GM21528 (cell line): ENCODE measurements at regions not wholly inside any gene's neighbourhood (a gene's known extent, or its start where the extent isn't known, plus 50 kb on each side); places are given as distances from the start of the nearest gene placed in this dataset.

Source experiments
- ATAC-seq: cut with Tn5 transposase; IDR thresholded peaks from one replicate; pipeline ENCODE4 v1.9.1; 2021; ENCODE audit warnings: mild to moderate bottlenecking, moderate library complexity; ENCODE audit not compliant: unreplicated experiment, low FRiP score

DNA sequence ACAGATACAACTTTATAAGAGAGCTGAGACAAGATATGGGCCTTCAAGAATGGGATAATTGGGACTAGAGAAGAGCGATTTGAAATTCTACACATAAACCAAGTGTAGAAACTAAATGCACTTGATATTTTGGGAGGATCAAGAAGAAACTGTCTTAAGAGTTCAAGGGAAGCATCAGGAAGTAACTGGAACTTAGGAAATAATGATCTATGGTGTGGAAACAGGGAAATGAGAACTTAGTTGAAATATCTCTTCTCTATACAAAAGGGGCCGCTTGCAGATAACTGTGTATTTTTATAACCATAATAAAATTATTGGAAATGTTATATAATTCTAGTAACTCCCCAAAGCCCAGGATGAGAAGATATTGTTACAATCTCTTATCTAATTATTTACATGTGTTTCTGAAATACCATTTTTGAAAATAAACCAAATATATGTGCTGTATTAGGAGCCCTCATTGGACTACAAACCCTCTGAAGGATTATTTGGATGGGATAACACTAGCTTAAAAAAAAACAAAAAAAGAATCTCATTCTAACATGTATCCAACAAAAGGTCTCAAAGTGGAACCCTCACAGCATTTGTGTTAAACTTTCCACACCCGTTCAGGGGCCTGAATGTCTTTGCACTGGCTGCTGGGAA, 84.7 kb upstream of the FLRT2 start:
- no peak for ATAC-seq

DNA sequence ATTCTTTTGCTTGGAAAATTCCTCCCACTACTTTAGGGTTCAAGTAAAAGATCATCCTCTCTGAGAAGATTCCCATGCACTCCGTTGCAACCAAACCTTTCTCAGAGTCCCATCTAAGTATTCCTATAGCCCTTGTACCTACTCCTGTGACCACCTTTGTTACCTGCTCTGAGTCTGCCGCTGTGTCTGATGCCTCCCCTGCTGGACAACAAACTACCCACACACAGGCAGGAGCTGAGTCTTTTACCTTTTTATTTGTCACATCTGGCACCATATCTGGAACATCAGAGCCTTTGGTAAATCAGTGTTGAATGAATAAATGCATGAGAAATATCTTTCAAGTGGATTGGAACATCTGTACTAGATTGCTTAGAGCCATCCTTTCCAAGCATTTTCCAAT, 82.1 kb upstream of the FLRT2 start:
- no peak for ATAC-seq

DNA sequence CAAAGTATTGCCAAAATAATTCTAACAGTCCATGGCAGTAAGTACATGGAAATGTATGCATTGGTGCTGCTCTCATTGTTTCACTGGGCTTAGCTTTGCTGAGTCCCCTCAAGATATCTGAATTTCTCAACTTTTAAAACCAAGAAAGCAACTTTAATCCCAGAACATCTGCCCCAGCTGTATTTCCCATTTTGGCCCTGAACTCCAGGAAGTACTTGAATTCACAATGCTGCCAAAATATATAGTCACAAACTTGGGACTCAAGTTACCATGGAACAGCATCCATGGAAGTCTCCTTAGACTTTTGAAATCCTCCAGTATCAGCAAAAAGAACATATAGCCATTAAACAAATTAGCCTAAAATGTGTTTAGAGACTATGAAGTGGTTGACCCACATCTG, 78.5 kb upstream of the FLRT2 start:
- ATAC-seq, result no peak

DNA sequence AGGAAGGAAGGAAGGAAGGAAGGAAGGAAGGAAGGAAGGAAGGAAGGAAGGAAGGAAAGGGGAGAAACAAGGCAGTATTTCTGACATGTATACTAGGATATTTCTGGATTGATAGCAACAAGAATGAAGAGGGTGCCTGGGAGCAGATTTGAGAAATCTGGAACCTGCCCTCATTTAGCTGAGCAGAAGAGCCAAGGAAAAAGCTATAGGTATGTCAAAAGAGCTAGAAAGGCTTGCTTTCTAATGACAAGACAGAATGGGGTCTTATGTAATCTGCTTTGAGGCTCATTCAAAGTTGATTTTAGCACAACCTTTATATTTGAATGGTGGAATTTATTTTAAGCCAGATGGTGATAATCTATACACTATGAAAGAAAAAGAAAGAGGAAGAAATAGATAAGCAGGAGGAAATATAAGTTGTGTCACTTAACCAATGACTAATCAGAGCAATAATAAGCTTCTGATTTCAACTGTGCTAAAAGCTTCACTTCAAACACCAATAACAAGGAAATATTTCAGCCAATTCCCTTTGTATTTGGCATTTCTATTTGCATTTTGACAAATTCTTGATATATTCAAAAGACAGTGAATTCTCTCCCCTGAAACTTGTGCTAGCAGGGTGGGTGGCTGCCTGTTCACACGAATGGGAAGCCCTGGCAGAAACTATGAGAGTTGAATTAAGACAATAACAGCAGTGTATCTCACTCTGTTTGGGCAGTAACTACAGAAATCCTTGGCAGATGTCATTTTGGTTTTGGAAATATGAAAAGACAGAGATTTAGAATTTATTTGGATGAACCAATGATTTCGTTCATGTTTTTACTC, 76.3 kb upstream of the FLRT2 start:
- no peak for ATAC-seq

DNA sequence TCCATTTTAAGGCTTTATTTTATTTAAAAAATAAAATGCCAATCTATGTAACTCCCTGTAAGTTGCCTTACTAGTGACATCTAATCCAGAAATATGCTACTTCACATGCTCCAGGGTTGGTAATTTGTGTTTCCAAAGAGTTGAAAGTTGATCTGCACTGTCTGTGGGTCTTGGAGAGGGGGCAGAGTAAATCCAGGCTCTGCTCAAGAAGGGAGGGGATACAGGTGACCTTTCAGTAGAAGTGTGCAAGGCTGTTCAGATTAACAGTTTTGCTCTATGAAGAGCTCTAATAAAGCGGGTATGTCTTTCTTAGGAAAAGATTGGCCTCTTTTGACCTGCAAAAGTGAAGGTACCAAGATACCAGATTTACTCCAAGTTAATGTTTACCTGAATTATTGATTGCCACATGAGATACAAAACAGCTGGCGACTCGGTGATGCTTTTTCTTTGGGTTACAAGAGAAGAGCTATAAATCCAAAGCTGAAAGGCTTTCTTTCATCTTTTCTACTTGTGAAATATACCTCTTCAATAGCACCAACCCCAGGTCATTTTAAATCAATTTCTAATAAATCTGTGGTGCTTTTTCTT, 75.6 kb upstream of the FLRT2 start:
- ATAC-seq, result no peak

DNA sequence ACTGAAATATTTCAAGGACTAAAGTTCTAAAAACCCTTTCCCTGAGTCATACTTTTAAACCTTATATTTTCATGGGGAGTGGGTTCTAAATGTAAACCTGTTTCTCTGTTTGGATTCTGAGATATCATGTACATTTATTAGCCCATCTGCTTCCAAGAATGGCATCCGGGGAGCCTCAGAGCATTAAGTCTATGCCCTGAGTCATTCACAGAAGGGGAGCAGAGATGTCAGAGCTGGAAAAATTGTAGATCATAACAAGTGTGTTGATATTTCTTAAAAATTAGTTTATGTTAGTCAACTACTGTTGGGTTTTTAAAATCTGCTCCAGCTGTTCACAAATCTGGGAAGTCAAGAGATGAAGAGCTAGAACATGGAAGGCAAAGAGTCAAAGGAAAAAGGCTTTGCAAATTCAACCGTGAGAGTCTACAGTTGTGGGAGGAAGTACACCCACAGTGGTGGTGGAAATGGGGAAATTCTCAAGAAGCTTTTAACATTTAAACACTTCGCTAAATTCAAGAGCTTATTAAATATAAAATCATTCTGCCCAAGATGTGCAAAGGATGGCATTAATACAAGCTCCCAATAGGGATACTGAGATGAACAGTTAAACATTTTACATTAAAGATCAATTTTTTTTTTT, 70.5 kb upstream of the FLRT2 start:
- no peak for ATAC-seq

DNA sequence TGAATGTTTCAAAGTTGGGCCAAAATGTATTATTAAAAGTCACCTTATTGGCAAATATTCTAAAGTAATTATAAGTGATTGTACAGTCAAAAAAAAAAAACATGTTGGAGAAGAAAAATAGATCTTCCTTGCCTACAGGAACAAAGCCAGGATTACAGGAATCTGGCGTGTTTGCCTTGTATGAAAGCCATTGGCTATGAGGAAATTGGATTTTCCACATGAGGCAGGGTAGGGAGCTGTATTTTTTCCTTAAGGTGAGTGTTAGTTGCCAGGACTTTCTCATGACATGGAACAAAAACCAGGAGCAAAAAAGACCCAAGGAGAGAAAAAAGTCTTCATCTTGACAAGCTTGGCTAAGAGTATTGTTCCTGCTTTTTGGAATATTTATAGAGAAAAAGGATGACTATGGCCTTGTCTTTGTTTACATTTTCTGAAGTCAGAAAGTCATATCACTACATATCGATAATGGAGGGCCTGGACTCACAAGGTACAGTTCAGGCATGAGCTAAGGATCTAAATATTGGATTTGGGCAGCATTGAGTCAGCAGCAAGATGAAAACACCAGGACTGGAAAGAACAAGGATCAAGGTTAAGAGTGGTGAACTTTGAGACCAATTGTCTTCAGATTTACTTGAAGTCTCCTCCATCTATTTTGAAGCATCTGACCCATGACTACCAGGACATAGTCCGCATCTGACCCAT, 68.4 kb upstream of the FLRT2 start:
- ATAC-seq, result no peak

DNA sequence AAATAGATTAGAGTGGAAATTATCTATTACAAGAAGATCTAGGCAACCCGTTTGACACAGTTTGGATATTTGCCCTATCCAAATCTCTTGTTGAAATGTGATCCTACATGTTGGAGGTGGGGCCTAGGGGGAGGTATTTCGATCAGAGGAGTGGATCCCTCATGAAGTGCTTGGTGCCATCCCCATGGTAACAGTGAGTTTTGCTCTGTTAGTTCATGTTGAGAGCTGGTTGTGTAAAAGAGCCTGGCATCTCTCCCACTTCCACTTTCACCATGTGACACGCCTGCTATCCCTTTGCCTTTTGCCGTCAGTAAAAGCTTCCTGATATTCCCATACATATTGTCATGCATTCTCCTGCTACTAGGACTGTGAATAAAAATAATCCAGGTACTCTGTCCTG, 66.4 kb upstream of the FLRT2 start:
- no peak for ATAC-seq

DNA sequence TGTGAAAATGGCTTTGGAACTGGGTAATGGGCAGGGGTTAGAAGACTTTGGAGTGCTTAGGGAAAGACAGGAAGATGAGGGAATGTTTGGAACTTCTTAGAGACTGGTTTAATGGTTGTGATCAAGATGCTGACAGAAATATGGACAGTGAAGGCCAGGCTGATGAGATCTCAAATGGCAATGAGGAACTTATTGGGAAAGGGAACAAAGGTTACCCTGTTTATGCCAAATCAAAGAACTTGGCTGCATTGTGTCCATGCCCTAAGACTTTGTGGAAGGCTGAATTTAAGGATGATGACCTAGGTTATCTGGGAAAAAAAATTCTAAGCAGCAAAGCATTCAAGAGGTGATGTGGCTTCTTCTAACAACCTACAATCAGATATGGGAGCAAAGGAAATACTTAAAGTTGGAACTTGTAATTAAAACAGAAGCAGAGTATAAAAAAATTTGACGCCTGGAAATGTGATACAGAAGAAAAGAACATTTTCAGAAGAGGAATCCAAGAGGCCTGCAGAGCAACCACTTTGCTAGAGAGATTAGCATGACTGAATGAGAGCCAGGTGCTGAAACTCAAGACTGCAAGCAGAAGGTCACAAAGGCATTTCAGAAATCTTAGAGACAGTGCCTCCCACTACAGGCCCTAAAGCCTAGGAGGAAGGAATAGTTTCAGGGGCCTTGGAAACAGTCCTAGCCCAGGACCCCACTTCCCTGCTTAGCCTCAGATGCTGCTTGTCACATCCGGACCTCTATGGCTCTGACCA, 65.6 kb upstream of the FLRT2 start:
- no peak for ATAC-seq

DNA sequence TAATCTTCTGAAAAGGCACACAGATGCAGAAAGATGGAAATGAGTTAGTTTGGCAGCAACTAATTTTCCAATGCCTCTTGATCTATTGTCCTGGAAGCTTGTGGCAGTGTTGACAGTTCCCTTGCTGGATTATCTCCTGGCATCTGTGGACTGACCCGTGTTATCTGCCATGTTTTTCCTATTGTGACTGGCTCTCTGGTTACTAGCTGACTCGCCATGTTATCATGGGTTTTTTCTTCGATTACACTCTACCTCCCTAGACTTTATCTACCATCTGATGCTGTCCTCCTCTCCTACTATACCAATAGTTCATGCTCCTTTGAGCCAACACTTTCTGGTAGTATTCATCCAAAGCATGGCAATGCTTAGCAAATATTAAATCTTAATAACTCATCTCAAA, 63.3 kb upstream of the FLRT2 start:
- no peak for ATAC-seq

DNA sequence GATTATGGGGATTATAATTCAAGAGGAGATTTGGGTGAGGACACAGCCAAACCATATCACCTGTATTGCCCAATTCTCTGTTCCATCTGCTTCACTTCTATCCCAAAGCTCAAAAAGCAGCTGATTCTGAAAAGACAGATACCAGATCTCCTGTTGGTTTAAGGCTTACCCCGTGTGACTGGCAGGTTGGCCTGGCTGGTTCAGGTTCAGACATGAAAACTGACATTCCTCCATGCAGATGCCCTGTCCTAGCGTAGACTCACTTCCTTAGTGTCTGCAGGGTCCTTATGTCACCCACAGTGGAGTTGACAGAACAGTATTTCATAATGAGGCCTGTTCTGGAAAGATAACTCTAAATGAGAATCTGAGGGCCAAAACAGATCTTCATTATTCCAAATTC, 61.1 kb upstream of the FLRT2 start:
- no peak for ATAC-seq

DNA sequence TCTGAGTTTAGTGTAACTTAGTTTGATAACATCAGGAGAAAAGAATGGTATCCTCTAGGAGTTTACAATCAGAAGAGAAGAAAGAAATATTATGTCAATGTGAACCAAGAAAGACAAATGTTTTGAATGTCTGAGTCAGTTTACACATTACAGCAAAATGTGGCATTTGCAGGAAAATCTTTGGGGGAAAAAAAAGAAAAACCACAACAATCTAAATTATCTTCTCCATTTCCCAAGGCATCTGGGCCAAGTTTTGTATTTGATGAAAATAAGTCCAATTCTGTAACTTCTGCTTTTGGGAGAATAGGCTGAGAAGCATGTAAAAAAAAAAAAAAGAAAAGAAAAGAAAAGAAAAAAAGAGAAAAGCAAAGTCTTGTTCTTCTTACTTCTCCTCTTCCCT, 58.8 kb upstream of the FLRT2 start:
- ATAC-seq, result no peak

DNA sequence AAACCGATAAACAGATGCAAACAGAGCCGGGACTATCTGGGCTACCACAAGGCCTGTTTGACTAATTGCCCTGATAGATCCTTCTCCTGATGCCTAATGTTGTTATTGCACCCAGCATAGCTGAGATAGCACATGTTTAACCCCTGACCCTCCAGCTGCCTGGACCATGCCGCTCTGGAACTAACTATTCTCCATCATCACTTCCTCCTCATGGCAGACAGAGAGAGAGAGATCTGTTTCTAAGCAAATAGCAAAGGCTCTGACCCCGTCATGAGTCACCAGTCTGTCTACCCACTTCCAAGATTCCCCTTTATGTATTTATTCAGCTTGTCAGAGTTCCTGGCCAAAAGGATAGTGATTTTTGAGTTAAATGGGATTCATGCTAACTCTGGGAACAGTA, 58.2 kb upstream of the FLRT2 start:
- no peak for ATAC-seq

DNA sequence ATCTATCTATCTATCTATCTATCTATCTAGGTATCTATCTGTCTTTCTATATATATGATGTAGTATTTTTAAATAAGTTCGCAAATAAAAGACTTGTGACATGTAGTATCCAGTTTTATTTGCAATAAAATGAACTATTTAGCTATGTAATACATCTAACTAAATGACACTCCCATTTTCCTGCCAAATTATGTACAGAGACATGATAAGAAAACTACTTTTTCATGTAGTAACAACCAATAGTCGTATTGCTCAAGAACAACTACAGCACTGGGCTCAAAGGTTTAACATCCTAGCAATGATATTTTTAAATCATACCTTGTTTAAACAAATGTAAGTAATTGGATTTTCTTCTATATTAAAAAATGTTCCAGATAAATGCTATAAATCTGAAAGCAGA, 55.5 kb upstream of the FLRT2 start:
- no peak for ATAC-seq

DNA sequence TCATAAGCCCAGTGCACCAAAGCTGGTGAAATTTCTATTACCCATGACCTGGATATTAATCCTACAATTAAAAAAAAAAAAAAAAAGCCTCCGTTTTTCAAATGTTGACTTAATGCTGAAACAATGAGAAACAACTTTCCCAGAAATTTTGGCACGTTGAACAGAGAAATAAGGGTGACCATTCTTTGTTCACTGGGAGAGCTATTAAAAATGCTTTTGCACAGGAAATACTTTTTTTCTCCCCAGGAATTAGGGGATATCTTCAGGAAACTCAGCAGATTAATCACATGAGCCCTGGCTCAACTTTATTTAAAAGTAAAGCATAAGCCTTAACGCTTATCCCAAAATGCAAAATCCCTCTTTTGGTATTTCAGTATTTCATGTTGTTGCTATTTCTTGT, 54.8 kb upstream of the FLRT2 start:
- no peak for ATAC-seq

DNA sequence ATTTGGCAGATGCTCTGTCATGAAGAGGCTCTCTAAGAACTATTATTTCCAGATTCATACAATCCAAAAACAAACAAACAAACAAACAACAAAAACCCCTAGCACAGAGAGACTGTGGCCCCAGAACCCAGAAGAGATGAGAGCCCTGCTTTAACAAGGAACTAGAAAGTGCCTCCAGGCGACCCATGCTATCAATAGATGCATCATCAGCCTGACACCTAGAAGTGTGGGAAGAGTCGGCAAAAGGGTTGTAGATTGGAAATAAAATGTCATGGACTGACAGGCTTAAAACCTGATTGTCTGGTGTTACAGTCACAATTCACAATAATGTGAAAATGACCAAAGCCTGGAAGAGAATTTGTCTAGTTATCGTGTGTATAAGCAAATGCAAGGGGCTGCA, 50.6 kb upstream of the FLRT2 start:
- no peak for ATAC-seq

DNA sequence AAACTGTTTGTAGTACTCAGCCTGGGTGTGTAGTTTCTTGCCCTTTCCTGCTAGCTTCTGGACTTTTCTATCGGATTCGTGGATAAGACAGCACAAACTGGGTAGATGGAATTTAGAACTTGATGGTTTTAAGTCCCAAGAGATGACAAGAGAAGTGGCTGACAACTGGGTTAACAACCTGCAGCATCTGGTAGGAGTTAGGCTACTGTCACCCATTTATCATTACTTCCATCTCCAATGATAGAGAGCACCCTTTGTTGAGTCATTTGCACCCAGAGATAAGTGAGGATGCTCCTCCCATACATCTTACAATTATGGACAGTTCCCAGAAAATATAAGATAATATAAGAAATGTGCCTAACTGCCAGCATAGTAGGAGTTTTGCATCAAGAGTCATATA, 50.2 kb upstream of the FLRT2 start:
- ATAC-seq, result no peak
